Stomach (tissue), 8 donors: ENCODE measurements at regions not wholly inside any gene's neighbourhood (a gene's known extent, or its start where the extent isn't known, plus 50 kb on each side); places are given as distances from the start of the nearest gene placed in this dataset.

Experiments
- DNase-seq, 2 donors: peaks; one replicate each; pipeline versions ENCODE4 v3.0.0 to v3.0.0-alpha.2; 2013 to 2019
- H3K27ac ChIP-seq, 5 donors: fragments of 200-600 bp in 4 of 5; sonication (generic) in 4 of 5; one replicate each; pipeline ENCODE4 v1.5.1; 2013 to 2019; ENCODE audit warnings: mild to moderate bottlenecking in 1 of 5, moderate library complexity in 1 of 5
- H3K27me3 ChIP-seq, 3 donors: fragments of 200-600 bp; sonication (generic); one replicate each; pipeline ENCODE4 v1.5.1; 2017 to 2019; ENCODE audit warnings: mixed run types in 1 of 3
- H3K36me3 ChIP-seq, 4 donors: fragments of 200-600 bp; sonication (generic); 1 replicate in 3 of 4; 2 replicates in 1 of 4; pipeline ENCODE4 v1.5.1; 2016 to 2019
- H3K4me1 ChIP-seq, 4 donors: fragments of 200-600 bp; sonication (generic); one replicate each; pipeline ENCODE4 v1.5.1; 2016 to 2019
- H3K4me3 ChIP-seq, 4 donors: fragments of 200-600 bp; sonication (generic) in 3 of 4; one replicate each; pipeline ENCODE4 v1.5.1; 2016 to 2019; ENCODE audit warnings: mild to moderate bottlenecking in 1 of 4
- H3K9me3 ChIP-seq, 4 donors: fragments of 200-600 bp; sonication (generic); one replicate each; pipeline ENCODE4 v1.5.1; 2016 to 2019
- CTCF ChIP-seq, 7 experiments: fragments of 450-650 bp in 4 of 7; fragments of 200-600 bp in 3 of 7; sonication (generic) in 3 of 7; IDR thresholded peaks; one replicate each; pipeline ENCODE4 v1.5.1; 2016 to 2019; ENCODE audit warnings: antibody characterized with exemption in 7 of 7, control low read depth in 2 of 7, mild to moderate bottlenecking in 1 of 7
- EP300 ChIP-seq: sonication (generic); formaldehyde crosslinking; IDR thresholded peaks from one replicate; pipeline ENCODE4 v1.6.1; 2017; ENCODE audit warnings: antibody characterized with exemption
- POLR2A ChIP-seq, 4 donors: fragments of 450-650 bp; IDR thresholded peaks; one replicate each; pipeline ENCODE4 v1.6.1; 2016; ENCODE audit warnings: antibody characterized with exemption in 4 of 4, control low read depth in 2 of 4, mild to moderate bottlenecking in 1 of 4, moderate library complexity in 1 of 4
- POLR2AphosphoS5 ChIP-seq, 3 donors: sonication (generic); formaldehyde crosslinking; IDR thresholded peaks; one replicate each; pipeline ENCODE4 v1.6.1; 2016; ENCODE audit warnings: antibody characterized with exemption in 3 of 3
- WGBS, 5 donors: extraction: QIAGEN DNeasy Blood & Tissue Kit in 3 of 5; methylation state at CpG; one replicate each; pipeline versions ENCODE4 v1.1.5 to v1.1.7; 2013 to 2018; 5-methylcytosine and 5-hydroxymethylcytosine counted together
- intact Hi-C: fragments of 100-400 bp; cut with DNase I; formaldehyde crosslinking; loops from one replicate; pipeline ENCODE4 v1.15.1; 2023; ENCODE audit warnings: low total_unique reads
- donor health status: healthy with polysubstance abuse.
- donor health status: Bipolar disorder and iron deficiency.
- donor health status: healthy.

- no peaks in the 10 kb centered on the region for H3K4me1 ChIP-seq
- no peak for DNase-seq
- WGBS, 5 donors = 63 to 67% (median 65%) methylated on average over 25 to 29 of the region's 29 CpGs
- no peak overlapping the region for H3K4me3 ChIP-seq
- H3K9me3 ChIP-seq = no peaks in the 10 kb centered on the region
- H3K27me3 ChIP-seq = peaks cover 0 to 99% (median 35%) of the 10 kb centered on the region in 3 donors
- intact Hi-C loops = no loop called here
- H3K36me3 ChIP-seq = no peaks in the 10 kb centered on the region
- TF ChIP-seq EP300 (no peak), POLR2AphosphoS5 (IDR thresholded peaks at IDR 0.05) (no peak), CTCF (IDR thresholded peaks at IDR 0.05) (no peak)
- no peak overlapping the region for H3K27ac ChIP-seq
Measured at GRCh38 chr20:63087236-63087871, 80.6 kb upstream of the BHLHE23 start.

- intact Hi-C loops = no loop called here
- H3K27me3 ChIP-seq = peaks cover 0 to 99% (median 31%) of the 10 kb centered on the region in 3 donors
- TF ChIP-seq CTCF (IDR thresholded peaks at IDR 0.05) (no peak), POLR2AphosphoS5 (IDR thresholded peaks at IDR 0.05) (no peak)
Measured at GRCh38 chr20:63086421-63087235, 79.9 kb upstream of the BHLHE23 start.

GRCh38 chr20:63085151-63085861 lies 78.5 kb upstream of the BHLHE23 start:
- TF ChIP-seq POLR2A (IDR thresholded peaks at IDR 0.05) = no peak
- peaks cover 0 to 99% (median 25%) of the 10 kb centered on the region in 3 donors for H3K27me3 ChIP-seq
- H3K4me3 ChIP-seq = no peak overlapping the region
- no peak overlapping the region for H3K27ac ChIP-seq
- no peaks in the 10 kb centered on the region for H3K4me1 ChIP-seq
- H3K9me3 ChIP-seq = peaks cover 0 to 8% (median 1%) of the 10 kb centered on the region in 4 donors
- 61 to 67% (median 64%) methylated on average over 26 to 34 of the region's 34 CpGs for WGBS, 5 donors
- no peak for DNase-seq
- no peaks in the 10 kb centered on the region for H3K36me3 ChIP-seq
- intact Hi-C loops = no loop called here

More at GRCh38 chr20:63086421-63087235, 79.9 kb upstream of the BHLHE23 start:
- H3K27ac ChIP-seq = no peak overlapping the region
- no peaks in the 10 kb centered on the region for H3K4me1 ChIP-seq
- DNase-seq = no peak
- no peak overlapping the region for H3K4me3 ChIP-seq
- no peaks in the 10 kb centered on the region for H3K9me3 ChIP-seq
- H3K36me3 ChIP-seq = no peaks in the 10 kb centered on the region
- WGBS, 5 donors = 69 to 79% (median 72%) methylated on average over 25 to 36 of the region's 36 CpGs

- TF ChIP-seq EP300 (no peak), POLR2A (IDR thresholded peaks at IDR 0.05) (no peak), CTCF (IDR thresholded peaks at IDR 0.05) (no peak), POLR2AphosphoS5 (IDR thresholded peaks at IDR 0.05) (no peak)
- Histone ChIP-seq H3K4me3 (no peak overlapping the region), H3K36me3 (no peaks in the 10 kb centered on the region), H3K4me1 (no peaks in the 10 kb centered on the region), H3K27me3 (peaks cover 0 to 96% (median 29%) of the 10 kb centered on the region in 3 donors), H3K9me3 (peaks cover 0 to 12% (median 6%) of the 10 kb centered on the region in 4 donors), H3K27ac (no peak overlapping the region)
- 59 to 70% (median 67%) methylated on average over 15 of the region's 15 CpGs for WGBS, 5 donors
- DNase-seq = no peak
- intact Hi-C loops = no loop called here
Measured at GRCh38 chr20:63084563-63084927, 77.8 kb upstream of the BHLHE23 start.
